NCI-H128 (cell line): ENCODE measurements at regions not wholly inside any gene's neighbourhood (a gene's known extent, or its start where the extent isn't known, plus 50 kb on each side); places are given as distances from the start of the nearest gene placed in this dataset.
"Not testable (repeated sequence)": the region's sequence is repeated elsewhere in the genome, so short reads cannot be mapped to it uniquely, and the experiment has no call there.

Experiments used
- DNase-seq: peaks from one replicate; lab custom pipeline; 2025; ENCODE audit not compliant: unreplicated experiment; lab: John Stamatoyannopoulos, UW

DNA sequence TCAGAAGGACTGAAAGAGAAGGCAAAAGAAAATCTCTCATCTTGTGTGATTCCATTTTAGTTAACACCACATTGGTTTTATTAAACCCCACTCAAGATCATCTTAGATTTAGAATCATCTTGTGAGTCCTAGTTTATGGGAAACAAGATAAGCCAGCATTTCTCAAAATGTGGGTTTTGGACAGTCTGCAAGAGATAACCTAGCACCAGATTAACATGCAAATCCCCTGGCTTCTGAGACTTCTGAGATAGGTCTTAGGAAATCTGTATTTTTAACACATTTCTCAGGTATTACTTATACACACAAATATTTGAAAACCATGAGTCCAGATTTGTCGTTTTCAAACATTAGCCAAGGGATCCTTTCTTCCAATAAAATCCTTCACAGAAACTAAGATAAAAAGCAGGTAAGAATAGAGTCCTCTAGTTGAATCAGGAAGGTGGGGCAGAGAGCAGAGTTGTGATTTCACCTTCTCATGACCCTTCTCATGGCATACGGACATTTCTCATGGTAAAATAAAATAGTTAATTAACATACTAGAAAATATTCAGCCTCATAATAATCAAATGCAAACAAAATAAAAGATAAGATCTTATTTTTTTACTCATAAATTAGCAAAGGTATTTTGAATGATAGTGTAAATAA is 287.2 kb upstream of the FN1 start:
- no peak for DNase-seq

GRCh38 chr2:215722125-215722524 is 286.3 kb upstream of the FN1 start:
- no peak for DNase-seq

GRCh38 chr2:215721515-215721914 is 285.6 kb upstream of the FN1 start:
- DNase-seq = not testable (repeated sequence)

DNA sequence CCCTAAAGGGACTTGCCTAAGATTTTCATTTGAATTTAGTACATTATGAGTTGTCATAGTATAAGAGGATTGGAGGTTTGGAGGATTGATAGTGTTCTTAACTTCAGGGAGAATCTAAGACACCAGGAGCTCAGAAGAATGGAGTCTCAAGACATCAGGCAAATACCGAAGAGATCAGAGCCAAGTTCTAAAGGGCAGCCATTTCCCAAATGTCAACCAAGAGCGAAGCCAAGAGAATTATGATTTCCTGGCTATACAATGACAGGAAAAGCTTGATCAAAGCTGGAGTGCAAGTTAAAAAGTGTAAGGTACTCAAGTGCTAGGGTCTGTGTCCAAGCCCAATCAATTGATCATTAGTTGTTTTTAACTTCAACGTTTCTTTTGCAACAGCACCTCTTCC is 283.0 kb upstream of the FN1 start:
- DNase-seq = no peak

DNA sequence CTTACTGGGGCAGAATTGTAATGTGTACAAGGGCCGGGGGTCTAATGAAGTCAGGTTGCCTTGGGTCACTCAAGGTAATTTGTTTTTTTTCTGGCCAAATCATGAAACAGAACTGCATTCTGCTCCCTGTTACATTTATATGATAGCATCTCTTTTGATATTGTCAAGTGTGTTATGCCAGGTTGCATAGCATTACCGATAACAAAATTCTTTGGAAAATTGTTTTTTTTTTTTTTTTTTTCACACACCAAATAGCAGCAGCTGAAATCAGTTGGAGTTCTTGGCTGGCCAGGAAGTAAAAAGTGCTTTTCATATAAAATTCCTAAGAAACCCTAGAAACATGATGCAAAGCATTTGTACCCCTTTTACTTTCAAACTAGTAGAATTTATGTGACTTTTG is 282.6 kb upstream of the FN1 start:
- DNase-seq = no peak

GRCh38 chr2:215717501-215718381 is 281.9 kb upstream of the FN1 start:
- DNase-seq = no peak

DNA sequence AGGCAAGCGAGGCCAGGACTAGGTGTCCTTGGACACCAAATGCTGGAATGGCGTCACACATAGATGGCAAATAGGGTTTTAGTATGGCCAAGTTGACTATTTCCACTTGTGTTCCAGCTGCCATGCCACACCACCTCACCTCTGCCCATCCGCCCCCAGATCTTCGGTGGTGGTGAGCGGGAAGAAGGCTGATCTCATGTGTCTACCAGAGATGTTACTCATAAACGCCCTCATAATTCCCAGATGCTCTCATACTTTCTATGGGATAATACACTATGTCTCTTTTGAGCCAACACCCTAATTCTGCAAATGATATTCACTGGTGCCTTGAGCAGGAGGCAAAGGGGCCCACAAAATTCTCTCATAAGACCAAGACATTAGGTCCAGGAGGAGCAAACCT is 281.1 kb upstream of the FN1 start:
- DNase-seq = no peak

- DNase-seq = no peak
These were observed 277.3 kb upstream of the FN1 start for GRCh38 chr2:215712871-215713790.

GRCh38 chr2:215712219-215712868 is 276.5 kb upstream of the FN1 start:
- DNase-seq = no peak

DNA sequence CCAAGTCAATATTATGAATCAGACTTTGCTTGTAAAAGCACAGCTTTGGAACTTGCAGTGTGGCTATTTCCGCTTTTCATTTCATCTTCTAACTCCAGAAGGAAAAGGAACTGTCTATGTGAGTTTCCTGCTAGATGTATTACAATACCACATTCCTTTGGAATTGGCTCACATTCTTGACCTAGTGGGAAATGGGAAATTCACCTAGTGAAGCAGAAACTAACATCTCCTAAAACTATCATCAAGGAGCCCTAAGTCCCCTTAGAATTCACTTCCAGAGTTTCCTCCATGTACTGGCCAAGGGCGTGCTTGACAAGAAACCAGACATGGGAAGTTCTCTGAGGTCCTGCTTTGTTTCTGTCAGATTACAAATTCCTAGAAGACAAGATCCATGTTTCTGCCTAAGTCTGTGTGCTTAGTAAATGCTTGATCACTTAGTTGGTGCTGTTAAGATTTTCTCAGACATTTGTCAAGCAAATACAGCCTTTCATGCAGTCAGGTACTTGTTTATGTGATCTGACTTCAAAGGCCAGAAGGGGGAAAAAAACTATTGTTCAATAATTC is 275.7 kb upstream of the FN1 start:
- no peak for DNase-seq

DNA sequence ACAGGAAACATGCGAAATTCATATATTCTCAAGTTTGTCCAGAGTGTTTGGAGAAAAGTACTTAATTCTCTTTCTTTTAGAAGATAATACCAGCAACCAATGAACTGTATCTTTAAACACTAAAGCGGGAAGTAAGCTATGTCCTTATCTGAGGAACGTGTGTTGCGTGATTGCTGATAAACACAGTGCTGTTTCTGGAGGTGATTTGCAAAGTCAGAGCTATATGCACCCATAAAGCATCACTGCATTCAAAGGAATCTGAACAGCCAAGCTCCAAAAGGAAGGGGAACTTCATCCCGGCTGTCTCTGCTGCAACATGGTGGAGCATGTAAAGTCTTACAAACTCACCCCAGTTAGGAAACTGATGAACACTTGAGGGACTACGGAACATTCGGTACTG is 271.7 kb upstream of the FN1 start:
- DNase-seq = no peak

GRCh38 chr2:215705771-215706361 is 270.0 kb upstream of the FN1 start:
- DNase-seq = no peak

- no peak for DNase-seq
These were observed 269.4 kb upstream of the FN1 start for GRCh38 chr2:215705281-215705680.

GRCh38 chr2:215702116-215702902 is 266.4 kb upstream of the FN1 start:
- no peak for DNase-seq

DNA sequence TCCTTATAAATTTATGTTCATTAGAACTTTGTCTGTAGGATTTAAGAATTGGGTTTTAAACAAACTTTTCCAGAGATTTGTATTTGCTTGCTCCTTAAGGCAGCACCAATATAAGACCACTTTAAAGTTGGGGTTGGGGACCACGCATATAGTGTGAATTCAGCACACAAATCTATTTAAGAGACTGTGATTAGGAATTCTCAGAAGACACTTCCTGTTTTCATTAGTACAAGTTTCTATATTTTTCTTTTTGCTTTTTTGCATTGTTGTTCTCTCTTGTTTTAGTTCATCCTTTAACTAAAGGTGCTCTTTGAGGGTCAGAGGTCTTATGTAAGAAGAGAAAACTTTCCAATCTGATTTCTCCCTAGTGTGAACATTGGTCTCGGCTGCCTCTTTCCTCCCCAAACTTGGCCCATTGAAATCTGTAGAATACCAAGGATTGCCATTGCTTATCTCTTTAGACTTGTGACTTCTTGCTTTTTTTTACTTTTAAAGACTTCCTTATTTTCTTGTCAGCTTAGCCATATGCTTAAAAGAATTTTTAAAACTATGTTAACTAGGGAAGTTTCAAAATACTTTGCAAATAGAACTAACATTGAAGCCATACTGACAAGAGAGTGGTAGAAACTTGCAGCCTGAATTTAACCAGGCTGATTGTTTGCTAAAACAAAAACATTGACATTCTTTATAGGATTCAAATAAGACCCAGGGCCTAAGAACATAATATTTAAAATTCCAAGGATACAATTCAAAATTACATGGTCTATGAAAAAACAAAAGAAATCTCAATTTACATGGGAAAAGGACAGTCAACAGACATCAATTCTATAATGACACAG is 264.1 kb upstream of the FN1 start:
- no peak for DNase-seq

DNA sequence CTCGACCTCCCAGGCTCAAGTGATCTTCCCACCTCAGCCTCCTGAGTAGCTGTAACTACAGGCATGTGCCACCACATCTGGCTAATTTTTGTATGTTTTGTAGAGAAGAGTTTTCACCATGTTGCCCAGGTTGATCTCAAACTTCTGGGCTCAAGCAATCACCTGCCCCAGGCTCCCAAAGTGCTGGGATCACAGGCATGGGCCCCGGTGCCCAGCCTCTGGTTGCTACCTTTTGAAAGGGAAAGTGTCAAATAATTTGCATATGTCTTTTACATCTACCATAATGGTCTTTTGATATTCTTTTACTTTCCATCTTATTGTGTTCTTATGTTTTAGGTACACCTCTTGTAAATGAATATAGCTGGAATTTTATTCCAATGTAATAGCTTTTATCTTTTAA is 263.1 kb upstream of the FN1 start:
- DNase-seq = no peak

GRCh38 chr2:215698566-215698965 is 262.7 kb upstream of the FN1 start:
- DNase-seq = no peak

DNA sequence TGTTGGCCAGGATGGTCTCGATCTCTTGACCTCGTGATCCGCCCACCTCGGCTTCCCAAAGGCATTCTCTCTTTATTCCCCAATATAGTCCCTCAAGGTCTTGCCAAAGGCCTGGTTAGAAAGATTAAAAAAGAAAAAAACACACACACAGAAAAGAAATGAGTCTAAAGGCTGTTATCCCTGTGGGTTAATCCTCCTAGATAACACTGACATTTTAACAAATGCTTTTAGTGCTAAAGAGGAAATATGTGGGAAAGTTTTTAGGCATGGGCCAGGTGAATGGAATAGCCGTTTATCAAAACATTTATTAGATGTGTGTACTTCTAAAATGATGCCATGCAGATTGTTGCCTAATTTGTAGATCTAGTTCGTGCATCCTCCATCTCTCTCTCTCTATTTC is 261.6 kb upstream of the FN1 start:
- no peak for DNase-seq

GRCh38 chr2:215697003-215697402 is 261.1 kb upstream of the FN1 start:
- no peak for DNase-seq
